ENCODE measurements at regions not wholly inside any gene's neighbourhood (a gene's known extent, or its start where the extent isn't known, plus 50 kb on each side); places are given as distances from the start of the nearest gene placed in this dataset.

DNA sequence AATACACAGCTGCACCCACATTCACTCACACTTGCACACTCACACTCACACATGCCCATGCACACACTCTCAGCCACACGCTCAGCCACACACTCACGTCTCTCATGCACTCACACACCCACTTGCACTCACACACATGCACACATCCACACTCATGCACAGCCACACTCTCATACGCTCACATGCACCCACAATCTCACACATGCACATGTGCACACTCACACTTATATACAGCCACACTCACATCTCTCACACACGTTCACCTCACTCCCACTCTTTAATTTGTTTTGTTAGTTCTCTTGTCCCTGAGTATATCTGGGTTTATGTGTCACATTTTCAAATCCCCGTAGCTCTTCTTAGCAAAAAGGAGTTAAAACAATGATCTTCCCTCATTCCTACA, 114.9 kb downstream of the LRATD1 start:
- no peak for ATAC-seq
- WGBS (ENCODE audit: insufficient coverage, low coverage, missing lambda C conversion rate) = 6% methylated on average over 5 of the region's 5 CpGs
- TF ChIP-seq EWSR1 (IDR thresholded peaks at IDR 0.05; ENCODE audit: borderline replicate concordance, low read depth, partially characterized antibody) = no peak

DNA sequence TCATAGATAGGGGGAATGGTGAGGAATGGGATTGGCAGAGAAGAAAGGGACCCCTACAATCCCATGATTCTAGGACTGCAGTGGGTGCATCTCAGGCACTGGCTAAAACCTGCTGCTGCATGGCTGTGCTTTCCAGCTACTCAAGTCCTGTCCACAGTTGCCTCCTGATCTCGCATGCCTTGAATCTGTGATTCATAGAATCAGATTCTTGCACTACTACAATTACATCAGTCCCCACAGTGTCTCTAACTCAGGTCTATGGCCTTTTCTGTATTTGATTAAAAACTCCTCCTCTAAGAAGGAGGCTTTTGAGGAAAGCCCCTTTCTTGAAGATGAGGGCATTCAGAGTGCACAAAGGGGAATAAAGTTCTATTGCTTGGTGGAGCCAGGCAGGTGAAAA, 117.4 kb downstream of the LRATD1 start:
- CTCF ChIA-PET (ENCODE audit: low intra/inter-chr PET ratio) = no interaction called here
- no peak overlapping the region for H3K27ac ChIP-seq (ENCODE audit: extremely low read depth, low read depth, low read length)
- H3K27me3 ChIP-seq (ENCODE audit: control insufficient read depth in 2 of 2, insufficient read depth in 2 of 2, low read length in 2 of 2) = no peaks in the 10 kb centered on the region
- H4K20me1 ChIP-seq (replicated peaks; ENCODE audit: control insufficient read depth, insufficient read depth, low read length) = no peaks in the 10 kb centered on the region
- H3K9ac ChIP-seq (ENCODE audit: insufficient read depth in 1 of 2, low read depth in 2 of 2, low read length in 2 of 2) = no peak overlapping the region
- FAIRE-seq (no peak), ATAC-seq (no peak), DNase-seq (ENCODE audit: extremely low read depth in 1 of 4, low spot score in 3 of 4) (no peak)
- no peak overlapping the region for H3K4me3 ChIP-seq
- intact Hi-C loops (cut with micrococcal nuclease) = no loop called here
- H3K9me1 ChIP-seq (ENCODE audit: control insufficient read depth, insufficient read depth, low read length) = no peaks in the 10 kb centered on the region
- 0% methylated on average over 1 of the region's 1 CpG for WGBS (ENCODE audit: insufficient coverage, low coverage, missing lambda C conversion rate)
- TF ChIP-seq ZNF140 (CRISPR knock-in tag; IDR thresholded peaks at IDR 0.05) (no peak), TARDBP (IDR thresholded peaks at IDR 0.05) (no peak), SRSF9 (IDR thresholded peaks at IDR 0.05; ENCODE audit: borderline replicate concordance, low read depth, low read length) (no peak), ZC3H11A (IDR thresholded peaks at IDR 0.05; ENCODE audit: low read depth, low read length) (no peak)
- H2AFZ ChIP-seq (ENCODE audit: low read depth, low read length) = no peak overlapping the region
- in situ Hi-C loops (cut with MboI) = no loop called here
- no peaks in the 10 kb centered on the region for H3K4me1 ChIP-seq (replicated peaks in 1 of 2; ENCODE audit: control insufficient read depth in 2 of 2, insufficient read depth in 2 of 2, low read length in 2 of 2)
- POLR2A ChIA-PET = no interaction called here
- H3K9me3 ChIP-seq (replicated peaks; ENCODE audit: control insufficient read depth, insufficient read depth, low read depth, low read length) = peaks cover 9% of the 10 kb centered on the region; the same call in 1 of the 2 replicates
- H3K4me2 ChIP-seq (ENCODE audit: insufficient read depth, low read length) = no peak overlapping the region
- no TSS peak for BruUV-seq (replicated peaks)
- no peaks in the 10 kb centered on the region for H3K36me3 ChIP-seq (ENCODE audit: control insufficient read depth, insufficient read depth, low read length)
- no peaks in the 10 kb centered on the region for H3K79me2 ChIP-seq (ENCODE audit: control insufficient read depth, insufficient read depth, low read length)

More for the DNA sequence above, 114.9 kb downstream of the LRATD1 start:
- intact Hi-C loops (cut with micrococcal nuclease) (no loop called here), in situ Hi-C loops (cut with MboI) (no loop called here)
- no peak overlapping the region for H3K4me2 ChIP-seq (ENCODE audit: insufficient read depth, low read length)
- no peaks in the 10 kb centered on the region for H3K79me2 ChIP-seq (ENCODE audit: control insufficient read depth, insufficient read depth, low read length)
- DNase-seq (ENCODE audit: extremely low read depth in 1 of 4, low spot score in 3 of 4) (no peak), FAIRE-seq (no peak)
- H3K9me3 ChIP-seq (replicated peaks; ENCODE audit: control insufficient read depth, insufficient read depth, low read depth, low read length) = peaks cover 9% of the 10 kb centered on the region; the same call in 1 of the 2 replicates
- no peaks in the 10 kb centered on the region for H3K4me1 ChIP-seq (replicated peaks in 1 of 2; ENCODE audit: control insufficient read depth in 2 of 2, insufficient read depth in 2 of 2, low read length in 2 of 2)
- ChIA-PET POLR2A (no interaction called here), CTCF (ENCODE audit: low intra/inter-chr PET ratio) (no interaction called here)
- no peaks in the 10 kb centered on the region for H3K36me3 ChIP-seq (ENCODE audit: control insufficient read depth, insufficient read depth, low read length)
- H3K9me1 ChIP-seq (ENCODE audit: control insufficient read depth, insufficient read depth, low read length) = no peaks in the 10 kb centered on the region
- no peaks in the 10 kb centered on the region for H3K27me3 ChIP-seq (ENCODE audit: control insufficient read depth in 2 of 2, insufficient read depth in 2 of 2, low read length in 2 of 2)
- no peak overlapping the region for H3K27ac ChIP-seq (ENCODE audit: extremely low read depth, low read depth, low read length)
- H4K20me1 ChIP-seq (replicated peaks; ENCODE audit: control insufficient read depth, insufficient read depth, low read length) = no peaks in the 10 kb centered on the region
- no peak overlapping the region for H2AFZ ChIP-seq (ENCODE audit: low read depth, low read length)
- no peak overlapping the region for H3K9ac ChIP-seq (ENCODE audit: insufficient read depth in 1 of 2, low read depth in 2 of 2, low read length in 2 of 2)
- H3K4me3 ChIP-seq = no peak overlapping the region
- BruUV-seq (replicated peaks) = no TSS peak

Data from K562 (cell line).